Left lung (tissue), 4 donors: ENCODE measurements at regions not wholly inside any gene's neighbourhood (a gene's known extent, or its start where the extent isn't known, plus 50 kb on each side); places are given as distances from the start of the nearest gene placed in this dataset.

Source experiments
- ATAC-seq: fragments of 200-7000 bp; cut with Tn5 transposase; one replicate; pipeline ENCODE4 v1.9.1; 2020; ENCODE audit warnings: moderate library complexity
- DNase-seq, 4 donors: peaks; one replicate each; pipeline ENCODE4 v3.0.0-alpha.2; 2013 to 2020
- H3K27ac ChIP-seq, 2 donors: fragments of 200-600 bp; sonication (generic) in 1 of 2; one replicate each; pipeline versions ENCODE4 v1.5.0 to v1.8.0; 2020 to 2021
- H3K27me3 ChIP-seq, 2 donors: fragments of 200-600 bp; sonication (generic) in 1 of 2; one replicate each; pipeline versions ENCODE4 v1.5.0 to v1.8.0; 2020 to 2021
- H3K36me3 ChIP-seq, 2 donors: fragments of 200-600 bp; sonication (generic) in 1 of 2; one replicate each; pipeline versions ENCODE4 v1.5.0 to v1.8.0; 2020 to 2021
- H3K4me1 ChIP-seq, 2 donors: fragments of 200-600 bp; one replicate each; pipeline ENCODE4 v1.8.0; 2021
- H3K4me3 ChIP-seq, 2 donors: fragments of 200-600 bp; sonication (generic) in 1 of 2; one replicate each; pipeline versions ENCODE4 v1.5.0 to v1.8.0; 2020 to 2021; ENCODE audit warnings: mild to moderate bottlenecking in 1 of 2
- H3K9me3 ChIP-seq, 2 donors: fragments of 200-600 bp; sonication (generic) in 1 of 2; one replicate each; pipeline versions ENCODE4 v1.5.0 to v1.8.0; 2020 to 2021
- CTCF ChIP-seq, 2 donors: fragments of 200-600 bp; sonication (generic) in 1 of 2; IDR thresholded peaks; one replicate each; pipeline versions ENCODE4 v1.5.0 to v1.8.0; 2021; ENCODE audit warnings: antibody characterized with exemption in 2 of 2
- intact Hi-C, 2 donors: fragments of 100-400 bp; cut with DNase I; formaldehyde crosslinking; loops; one replicate each; pipeline versions ENCODE4 v1.11.2 to v1.14.2; 2022
- donor health status: DM: no; HTN: yes; CAD: no.
- donor health status: DM: no; HTN: no; CAD: no.

GRCh38 chr12:115118177-115118724 is 434.3 kb upstream of the TBX3 start:
- intact Hi-C loops = no loop called here

GRCh38 chr12:115114140-115114539 is 430.2 kb upstream of the TBX3 start:
- TF ChIP-seq CTCF (IDR thresholded peaks at IDR 0.05) = no peak
- H3K9me3 ChIP-seq = peaks cover 0 to 8% of the 10 kb centered on the region in 2 donors
- H3K36me3 ChIP-seq = no peaks in the 10 kb centered on the region
- ATAC-seq (no peak), DNase-seq (no peak)
- H3K4me1 ChIP-seq = peaks cover 0 to 3% of the 10 kb centered on the region in 2 donors
- H3K27me3 ChIP-seq = no peaks in the 10 kb centered on the region
- H3K27ac ChIP-seq = no peak overlapping the region
- H3K4me3 ChIP-seq = no peak overlapping the region
- intact Hi-C loops = no loop called here

More at GRCh38 chr12:115118177-115118724, 434.3 kb upstream of the TBX3 start:
- H3K36me3 ChIP-seq = no peaks in the 10 kb centered on the region
- ATAC-seq (no peak), DNase-seq (no peak)
- H3K9me3 ChIP-seq = peaks cover 0 to 13% of the 10 kb centered on the region in 2 donors
- H3K4me1 ChIP-seq = no peaks in the 10 kb centered on the region
- no peak overlapping the region for H3K4me3 ChIP-seq
- no peak for TF ChIP-seq CTCF (IDR thresholded peaks at IDR 0.05)
- H3K27ac ChIP-seq = no peak overlapping the region
- no peaks in the 10 kb centered on the region for H3K27me3 ChIP-seq

- no peaks in the 10 kb centered on the region for H3K36me3 ChIP-seq
- intact Hi-C loops = no loop called here
- H3K27me3 ChIP-seq = no peaks in the 10 kb centered on the region
- no peaks in the 10 kb centered on the region for H3K9me3 ChIP-seq
- no peak overlapping the region for H3K27ac ChIP-seq
- TF ChIP-seq CTCF (IDR thresholded peaks at IDR 0.05) = no peak
- no peak overlapping the region for H3K4me3 ChIP-seq
- H3K4me1 ChIP-seq = peaks cover 0 to 3% of the 10 kb centered on the region in 2 donors
- DNase-seq = no peak
- no peak for ATAC-seq
Measured at GRCh38 chr12:115109863-115110262, 425.9 kb upstream of the TBX3 start.

GRCh38 chr12:115108129-115109100 is 424.4 kb upstream of the TBX3 start:
- no peak for ATAC-seq
- TF ChIP-seq CTCF (IDR thresholded peaks at IDR 0.05) = no peak
- no peaks in the 10 kb centered on the region for H3K36me3 ChIP-seq
- intact Hi-C loops = no loop called here
- H3K4me3 ChIP-seq = no peak overlapping the region
- DNase-seq = no peak
- H3K9me3 ChIP-seq = no peaks in the 10 kb centered on the region
- H3K4me1 ChIP-seq = peaks cover 0 to 3% of the 10 kb centered on the region in 2 donors
- H3K27me3 ChIP-seq = no peaks in the 10 kb centered on the region
- H3K27ac ChIP-seq = no peak overlapping the region
